ENCODE measurements at regions not wholly inside any gene's neighbourhood (a gene's known extent, or its start where the extent isn't known, plus 50 kb on each side); places are given as distances from the start of the nearest gene placed in this dataset.

GRCh38 chr12:46493834-46494181, 121.2 kb upstream of the SLC38A2 start (continued):
- TF ChIP-seq MAX (IDR thresholded peaks at IDR 0.05): no peak
- TF ChIP-seq CEBPB (IDR thresholded peaks at IDR 0.05; ENCODE audit: low read depth, low read length): no peak
- TF ChIP-seq POLR2AphosphoS5 (IDR thresholded peaks at IDR 0.05; ENCODE audit: low read depth, low read length): no peak
- no peak for TF ChIP-seq EGR1 (IDR thresholded peaks at IDR 0.05; ENCODE audit: borderline replicate concordance, low read depth, low read length)
- TF ChIP-seq CBX5 (IDR thresholded peaks at IDR 0.05; ENCODE audit: low read depth, low read length): no peak
